ENCODE measurements at regions not wholly inside any gene's neighbourhood (a gene's known extent, or its start where the extent isn't known, plus 50 kb on each side); places are given as distances from the start of the nearest gene placed in this dataset.

DNA sequence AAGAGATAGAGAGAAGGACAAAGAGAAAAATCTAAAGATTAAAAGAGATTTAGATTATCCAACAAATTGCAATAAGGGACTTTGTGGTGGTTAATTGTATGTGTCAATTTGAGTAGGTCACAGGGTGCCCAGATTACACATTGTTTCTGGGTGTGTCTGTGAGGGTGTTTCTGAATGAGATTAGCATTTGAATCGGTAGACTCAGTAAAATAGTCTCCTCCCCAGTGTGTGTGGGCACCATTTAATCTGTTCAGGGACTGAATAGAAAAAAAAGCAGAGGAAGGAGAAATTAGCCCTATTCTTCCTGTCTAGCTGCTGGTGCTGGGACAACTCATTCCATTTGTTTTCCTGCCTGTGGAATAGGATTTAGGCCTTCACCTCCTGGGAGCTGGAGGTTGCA is 339.8 kb upstream of the EPHA4 start:
- TF ChIP-seq, protein P1, sequence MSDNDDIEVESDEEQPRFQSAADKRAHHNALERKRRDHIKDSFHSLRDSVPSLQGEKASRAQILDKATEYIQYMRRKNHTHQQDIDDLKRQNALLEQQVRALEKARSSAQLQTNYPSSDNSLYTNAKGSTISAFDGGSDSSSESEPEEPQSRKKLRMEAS (IDR thresholded peaks at IDR 0.05; ENCODE audit: low read depth, low read length) = no peak
- no peak for TF ChIP-seq MYC (IDR thresholded peaks at IDR 0.05; ENCODE audit: low read depth, low read length)
- TF ChIP-seq, protein P2, sequence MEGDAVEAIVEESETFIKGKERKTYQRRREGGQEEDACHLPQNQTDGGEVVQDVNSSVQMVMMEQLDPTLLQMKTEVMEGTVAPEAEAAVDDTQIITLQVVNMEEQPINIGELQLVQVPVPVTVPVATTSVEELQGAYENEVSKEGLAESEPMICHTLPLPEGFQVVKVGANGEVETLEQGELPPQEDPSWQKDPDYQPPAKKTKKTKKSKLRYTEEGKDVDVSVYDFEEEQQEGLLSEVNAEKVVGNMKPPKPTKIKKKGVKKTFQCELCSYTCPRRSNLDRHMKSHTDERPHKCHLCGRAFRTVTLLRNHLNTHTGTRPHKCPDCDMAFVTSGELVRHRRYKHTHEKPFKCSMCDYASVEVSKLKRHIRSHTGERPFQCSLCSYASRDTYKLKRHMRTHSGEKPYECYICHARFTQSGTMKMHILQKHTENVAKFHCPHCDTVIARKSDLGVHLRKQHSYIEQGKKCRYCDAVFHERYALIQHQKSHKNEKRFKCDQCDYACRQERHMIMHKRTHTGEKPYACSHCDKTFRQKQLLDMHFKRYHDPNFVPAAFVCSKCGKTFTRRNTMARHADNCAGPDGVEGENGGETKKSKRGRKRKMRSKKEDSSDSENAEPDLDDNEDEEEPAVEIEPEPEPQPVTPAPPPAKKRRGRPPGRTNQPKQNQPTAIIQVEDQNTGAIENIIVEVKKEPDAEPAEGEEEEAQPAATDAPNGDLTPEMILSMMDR (IDR thresholded peaks at IDR 0.05; ENCODE audit: low read depth, low read length) = no peak
- TF ChIP-seq POLR2A (IDR thresholded peaks at IDR 0.05; ENCODE audit: extremely low read depth, insufficient read length) = no peak
- no peak overlapping the region for H3K4me3 ChIP-seq (ENCODE audit: low read depth, low read length)
- no peak for DNase-seq (ENCODE audit: low read depth)

DNA sequence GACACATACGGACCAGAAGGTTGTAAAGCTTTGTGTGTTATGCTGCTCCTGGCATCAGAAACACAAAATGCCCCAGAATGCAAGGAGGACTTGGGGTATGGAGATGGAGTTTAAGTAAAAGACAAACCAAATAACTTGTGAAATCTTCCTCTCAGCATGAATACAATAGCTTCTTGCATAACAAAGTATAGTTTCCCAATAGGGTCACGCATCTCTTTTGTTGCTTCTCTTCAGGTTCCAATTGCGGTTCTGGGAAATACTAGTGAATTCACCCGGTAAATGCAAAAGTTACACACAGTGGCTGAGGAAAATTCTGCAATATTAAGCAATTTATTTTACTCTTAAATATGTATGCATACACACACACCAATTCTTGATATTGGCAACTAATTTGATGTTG is 339.2 kb upstream of the EPHA4 start:
- TF ChIP-seq, protein P2 (IDR thresholded peaks at IDR 0.05; ENCODE audit: low read depth, low read length) = no peak
- TF ChIP-seq POLR2A (IDR thresholded peaks at IDR 0.05; ENCODE audit: extremely low read depth, insufficient read length) = no peak
- no peak for TF ChIP-seq MYC (IDR thresholded peaks at IDR 0.05; ENCODE audit: low read depth, low read length)
- TF ChIP-seq, protein P1 (IDR thresholded peaks at IDR 0.05; ENCODE audit: low read depth, low read length) = no peak
- no peak overlapping the region for H3K4me3 ChIP-seq (ENCODE audit: low read depth, low read length)
- DNase-seq (ENCODE audit: low read depth) = peak; percentile 67

DNA sequence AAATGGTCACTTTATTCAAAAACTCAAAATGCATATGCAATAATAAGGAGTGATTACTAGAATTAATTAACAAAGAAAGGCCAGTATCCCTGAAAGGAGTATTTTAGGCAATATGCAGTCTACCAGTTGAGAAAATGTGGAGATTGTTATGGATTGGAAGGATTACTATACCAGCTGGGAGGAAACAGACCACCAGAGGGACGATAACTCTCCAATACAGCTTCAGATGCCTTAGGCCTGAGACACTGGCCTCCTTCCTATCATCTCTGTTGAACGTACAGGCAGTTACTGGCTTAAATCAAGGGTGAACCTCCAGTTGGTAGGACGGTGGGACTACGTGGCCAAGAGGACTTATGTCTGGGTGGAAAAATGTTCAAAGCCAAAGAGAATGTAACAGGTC is 336.4 kb upstream of the EPHA4 start:
- H3K4me3 ChIP-seq (ENCODE audit: low read depth, low read length) = no peak overlapping the region
- DNase-seq (ENCODE audit: low read depth) = no peak
- TF ChIP-seq MYC (IDR thresholded peaks at IDR 0.05; ENCODE audit: low read depth, low read length) = no peak

- no peak overlapping the region for H3K4me3 ChIP-seq (ENCODE audit: low read depth, low read length)
Observed at GRCh38 chr2:221897718-221898117, 325.6 kb upstream of the EPHA4 start.

GRCh38 chr2:221896505-221897151 is 324.5 kb upstream of the EPHA4 start:
- H3K4me3 ChIP-seq (ENCODE audit: low read depth, low read length) = no peak overlapping the region
- TF ChIP-seq, protein P2 (IDR thresholded peaks at IDR 0.05; ENCODE audit: low read depth, low read length) = no peak
- TF ChIP-seq MYC (IDR thresholded peaks at IDR 0.05; ENCODE audit: low read depth, low read length) = no peak
- TF ChIP-seq, protein P1 (IDR thresholded peaks at IDR 0.05; ENCODE audit: low read depth, low read length) = no peak
- TF ChIP-seq POLR2A (IDR thresholded peaks at IDR 0.05; ENCODE audit: extremely low read depth, insufficient read length) = no peak
- DNase-seq (ENCODE audit: low read depth) = no peak

More at GRCh38 chr2:221897718-221898117, 325.6 kb upstream of the EPHA4 start:
- TF ChIP-seq MYC (IDR thresholded peaks at IDR 0.05; ENCODE audit: low read depth, low read length) (no peak), POLR2A (IDR thresholded peaks at IDR 0.05; ENCODE audit: extremely low read depth, insufficient read length) (no peak)
- TF ChIP-seq, protein P2 (IDR thresholded peaks at IDR 0.05; ENCODE audit: low read depth, low read length) = no peak
- TF ChIP-seq, protein P1 (IDR thresholded peaks at IDR 0.05; ENCODE audit: low read depth, low read length) = no peak
- no peak for DNase-seq (ENCODE audit: low read depth)

DNA sequence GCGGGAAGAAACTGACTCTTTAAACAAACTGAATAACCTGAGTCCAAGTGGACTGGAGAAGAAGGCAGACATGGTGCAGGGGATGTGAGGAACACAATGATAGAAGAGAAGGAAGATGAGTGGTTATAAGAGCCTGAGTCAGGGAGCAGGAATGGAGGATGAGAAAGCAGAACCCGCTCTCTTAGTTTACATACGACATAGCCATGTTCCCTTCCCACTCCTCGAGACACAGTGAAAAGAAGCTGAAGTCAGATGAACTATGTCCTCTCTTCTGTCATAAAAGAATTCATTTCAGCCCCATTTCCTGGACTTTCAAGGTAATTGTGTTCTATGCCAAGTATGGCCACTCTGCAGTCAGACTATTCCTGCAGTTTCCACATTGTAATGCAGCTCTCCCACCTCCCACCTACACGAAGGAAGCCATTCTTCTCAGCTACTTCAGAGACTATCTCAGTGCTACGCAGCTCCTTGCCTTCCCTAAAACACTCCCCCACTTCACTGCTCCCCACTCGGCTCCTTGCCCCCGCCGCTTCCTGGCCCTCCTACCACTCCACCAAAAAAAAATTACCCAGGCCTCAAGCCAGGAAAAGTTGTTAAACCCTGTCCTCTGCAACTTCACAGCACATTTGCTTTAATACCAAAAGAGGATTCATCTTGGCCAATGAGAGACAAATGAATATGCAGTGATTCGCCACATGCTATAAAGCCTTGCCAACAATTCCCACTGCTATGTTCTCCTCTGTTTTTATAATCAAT is 323.4 kb upstream of the EPHA4 start:
- no peak for DNase-seq (ENCODE audit: low read depth)
- TF ChIP-seq, protein P1 (IDR thresholded peaks at IDR 0.05; ENCODE audit: low read depth, low read length) = no peak
- TF ChIP-seq POLR2A (IDR thresholded peaks at IDR 0.05; ENCODE audit: extremely low read depth, insufficient read length) = no peak
- TF ChIP-seq, protein P2 (IDR thresholded peaks at IDR 0.05; ENCODE audit: low read depth, low read length) = no peak
- no peak for TF ChIP-seq MYC (IDR thresholded peaks at IDR 0.05; ENCODE audit: low read depth, low read length)
- H3K4me3 ChIP-seq (ENCODE audit: low read depth, low read length) = no peak overlapping the region
